Epithelial cell of proximal tubule (primary cell): ENCODE measurements at regions not wholly inside any gene's neighbourhood (a gene's known extent, or its start where the extent isn't known, plus 50 kb on each side); places are given as distances from the start of the nearest gene placed in this dataset.

Source experiments
- DNase-seq: peaks from one replicate; pipeline ENCODE4 v3.0.0-alpha.2; 2011; ENCODE audit warnings: low read depth
- H3K4me3 ChIP-seq: 2 replicates; pipeline ENCODE4 v1.5.1; 2011; ENCODE audit warnings: low read depth, mild to moderate bottlenecking, low read length
- TF ChIP-seq, protein P1 (sequence below): conservative IDR thresholded peaks from 2 replicates; pipeline ENCODE4 v1.5.1; 2012; ENCODE audit warnings: low read depth, mild to moderate bottlenecking, low read length

DNA sequence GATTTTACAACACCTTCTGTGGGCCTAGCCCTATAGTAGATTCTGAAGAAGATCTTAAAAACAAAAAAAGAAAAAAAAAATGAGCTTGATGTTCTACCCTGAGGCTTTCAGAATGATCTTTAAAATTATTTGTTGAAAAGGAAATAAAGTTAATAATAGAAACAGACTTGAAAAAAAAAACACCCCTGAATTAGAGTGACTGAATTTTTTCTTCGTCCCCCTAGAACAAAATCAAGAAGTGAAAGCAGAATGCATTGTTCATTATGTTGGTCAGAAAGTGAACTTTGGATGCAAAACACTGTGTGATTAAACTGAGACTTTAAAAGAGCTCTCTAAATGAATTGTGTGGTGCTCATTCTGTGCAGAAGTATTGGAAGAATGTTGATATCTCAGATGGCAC lies 1384.4 kb upstream of the PIK3C3 start:
- H3K4me3 ChIP-seq, result no peak overlapping the region
- TF ChIP-seq, protein P1, sequence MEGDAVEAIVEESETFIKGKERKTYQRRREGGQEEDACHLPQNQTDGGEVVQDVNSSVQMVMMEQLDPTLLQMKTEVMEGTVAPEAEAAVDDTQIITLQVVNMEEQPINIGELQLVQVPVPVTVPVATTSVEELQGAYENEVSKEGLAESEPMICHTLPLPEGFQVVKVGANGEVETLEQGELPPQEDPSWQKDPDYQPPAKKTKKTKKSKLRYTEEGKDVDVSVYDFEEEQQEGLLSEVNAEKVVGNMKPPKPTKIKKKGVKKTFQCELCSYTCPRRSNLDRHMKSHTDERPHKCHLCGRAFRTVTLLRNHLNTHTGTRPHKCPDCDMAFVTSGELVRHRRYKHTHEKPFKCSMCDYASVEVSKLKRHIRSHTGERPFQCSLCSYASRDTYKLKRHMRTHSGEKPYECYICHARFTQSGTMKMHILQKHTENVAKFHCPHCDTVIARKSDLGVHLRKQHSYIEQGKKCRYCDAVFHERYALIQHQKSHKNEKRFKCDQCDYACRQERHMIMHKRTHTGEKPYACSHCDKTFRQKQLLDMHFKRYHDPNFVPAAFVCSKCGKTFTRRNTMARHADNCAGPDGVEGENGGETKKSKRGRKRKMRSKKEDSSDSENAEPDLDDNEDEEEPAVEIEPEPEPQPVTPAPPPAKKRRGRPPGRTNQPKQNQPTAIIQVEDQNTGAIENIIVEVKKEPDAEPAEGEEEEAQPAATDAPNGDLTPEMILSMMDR, result no peak
- no peak for DNase-seq

DNA sequence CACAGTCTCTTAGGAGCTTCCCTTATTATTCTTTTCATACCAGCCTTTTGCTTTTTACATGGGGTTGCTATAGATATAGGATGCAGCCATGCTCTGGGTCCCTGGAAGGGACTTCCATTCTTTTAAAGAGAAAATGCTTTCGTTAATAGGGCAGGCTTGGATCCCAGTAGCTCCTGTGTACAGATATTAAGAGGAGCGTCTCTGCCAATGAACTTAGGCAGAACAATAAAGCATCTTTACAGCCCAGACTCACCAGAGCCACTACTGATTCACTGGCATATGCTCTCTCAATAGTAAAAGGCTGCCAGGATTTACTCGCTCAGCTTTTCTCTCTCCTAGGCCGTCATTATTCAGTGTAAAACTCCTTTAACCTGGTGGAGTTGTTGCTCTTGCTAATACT lies 1385.4 kb upstream of the PIK3C3 start:
- no peak for DNase-seq
- no peak overlapping the region for H3K4me3 ChIP-seq
- TF ChIP-seq, protein P1, result no peak

DNA sequence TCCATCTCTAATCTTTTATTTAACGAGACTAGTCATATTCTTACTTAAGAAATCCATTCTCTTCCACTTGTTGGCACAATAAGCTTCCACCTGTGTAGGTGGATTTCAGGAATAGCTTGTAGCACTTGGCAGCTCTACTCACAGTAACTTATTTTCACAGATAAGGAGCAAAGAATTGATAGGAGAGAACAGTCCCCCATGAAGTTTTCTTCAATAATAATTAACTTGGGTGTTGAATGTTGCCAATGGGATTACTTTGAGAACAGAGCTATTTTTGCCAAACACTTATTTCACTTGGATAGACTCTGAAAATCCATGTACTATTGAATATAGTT lies 1388.6 kb upstream of the PIK3C3 start:
- H3K4me3 ChIP-seq, result no peak overlapping the region
- TF ChIP-seq, protein P1, result no peak
- DNase-seq, result no peak

DNA sequence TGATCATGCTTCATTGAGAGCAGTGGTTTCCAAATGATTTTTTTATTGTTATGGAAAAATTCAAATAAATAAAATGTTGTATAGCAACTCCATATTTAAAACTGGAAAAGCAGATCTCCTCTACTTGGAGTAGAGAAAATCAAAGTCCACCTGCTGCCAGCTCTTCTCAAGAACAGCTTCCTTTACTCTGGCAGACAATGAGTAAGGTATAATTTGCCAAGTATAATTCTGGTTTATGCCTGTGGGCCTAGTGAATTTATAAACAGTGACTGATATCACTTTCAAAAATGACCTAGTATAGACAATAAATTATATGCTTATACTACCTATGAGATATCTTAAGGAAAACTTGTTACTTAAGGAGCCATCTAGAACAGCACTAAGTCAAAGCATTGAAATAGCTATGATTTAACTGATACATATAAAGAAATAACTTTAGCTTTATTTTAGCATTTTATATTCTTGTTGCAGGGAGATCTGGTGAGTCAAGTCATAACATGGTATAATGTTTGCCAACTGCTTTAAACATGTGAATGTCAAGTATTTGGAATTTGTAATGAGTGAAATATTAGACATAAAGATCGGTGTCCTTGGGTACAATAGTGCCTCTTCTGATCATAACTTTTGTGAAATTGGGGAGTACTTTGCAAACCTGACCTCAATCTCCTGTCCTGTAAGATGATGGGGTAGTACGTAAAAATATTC lies 1389.1 kb upstream of the PIK3C3 start:
- TF ChIP-seq, protein P1, result no peak
- H3K4me3 ChIP-seq, result no peak overlapping the region
- DNase-seq, result no peak

DNA sequence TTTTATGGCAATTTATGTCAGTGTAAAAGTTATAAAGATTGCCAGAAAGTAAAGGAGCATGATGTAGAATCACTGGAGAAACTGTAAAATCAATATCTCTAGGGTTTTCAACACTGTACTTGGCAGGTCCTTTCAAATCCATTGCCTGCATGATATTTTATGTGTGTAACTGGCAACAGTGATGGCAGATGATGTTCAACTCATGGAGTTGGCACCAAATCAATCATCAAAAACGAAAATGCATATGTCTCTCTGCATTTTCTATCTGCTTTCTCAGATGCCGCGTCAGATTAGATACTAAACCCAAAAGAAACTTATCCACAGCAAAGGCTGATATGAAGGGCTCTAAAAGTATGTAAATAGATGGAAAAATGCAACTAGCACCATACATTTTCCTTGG lies 1395.5 kb upstream of the PIK3C3 start:
- no peak for DNase-seq
- TF ChIP-seq, protein P1, result no peak
- H3K4me3 ChIP-seq, result no peak overlapping the region

DNA sequence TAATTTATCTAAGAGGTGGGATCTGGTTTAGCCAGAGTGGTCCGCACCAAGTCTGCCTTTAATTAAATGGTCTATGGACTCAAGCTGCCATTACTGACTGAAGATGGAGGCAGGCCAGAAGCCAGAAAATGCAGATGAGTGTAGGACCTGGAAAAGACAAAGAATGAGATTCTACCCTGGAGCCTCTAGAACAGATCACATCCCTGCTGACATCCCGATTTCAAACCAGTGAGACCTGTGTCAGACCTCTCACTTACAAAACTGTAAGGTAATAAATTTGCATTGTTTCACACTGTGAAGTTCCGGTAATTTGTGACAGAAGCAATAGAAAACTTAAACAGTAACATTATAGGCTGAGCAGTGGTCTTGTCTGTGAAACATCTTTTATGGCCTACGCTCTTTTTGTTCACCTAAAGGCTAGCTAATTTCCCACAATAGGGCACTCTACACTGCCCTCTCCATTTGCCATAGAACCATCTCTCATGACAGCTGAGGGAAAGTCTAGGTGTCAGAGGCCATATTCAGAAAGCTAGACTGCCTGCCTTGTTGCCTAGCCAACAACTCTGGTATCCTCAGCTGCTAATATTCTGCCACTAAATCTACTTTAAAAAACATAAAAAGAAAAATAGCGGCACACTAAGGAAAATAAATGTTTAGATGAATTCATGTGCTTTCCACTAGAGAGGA lies 1396.2 kb upstream of the PIK3C3 start:
- no peak for DNase-seq
- TF ChIP-seq, protein P1, result no peak
- H3K4me3 ChIP-seq, result no peak overlapping the region

DNA sequence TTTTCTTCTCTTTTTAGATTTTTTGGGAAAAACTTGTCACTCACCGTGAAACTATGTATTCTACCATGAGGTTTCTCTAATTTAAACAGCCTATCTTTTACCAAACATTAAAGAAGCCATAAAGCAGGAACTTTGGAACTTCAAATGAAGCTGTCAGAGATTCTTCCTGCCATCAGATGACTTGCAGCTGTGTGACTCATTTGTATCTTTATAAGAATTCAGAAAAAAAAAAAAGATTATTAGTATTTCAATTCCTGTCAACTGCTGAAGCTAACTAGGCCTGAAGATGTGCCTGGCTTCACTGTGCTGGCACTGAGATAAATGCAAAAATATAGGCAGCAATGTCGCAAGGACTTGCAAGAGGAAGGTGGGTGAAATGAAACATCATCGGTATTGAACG lies 1399.1 kb upstream of the PIK3C3 start:
- no peak overlapping the region for H3K4me3 ChIP-seq
- TF ChIP-seq, protein P1, result no peak
- DNase-seq, result no peak
